ENCODE measurements at regions not wholly inside any gene's neighbourhood (a gene's known extent, or its start where the extent isn't known, plus 50 kb on each side); places are given as distances from the start of the nearest gene placed in this dataset.

- no peak for DNase-seq
Measured at GRCh38 chr1:82598812-82599211, 798.1 kb downstream of the ADGRL2 start.

GRCh38 chr1:82598337-82598736, 797.6 kb downstream of the ADGRL2 start:
- DNase-seq, result no peak

- no peak for DNase-seq
Measured at GRCh38 chr1:82597649-82598048, 796.9 kb downstream of the ADGRL2 start.

GRCh38 chr1:82597141-82597540, 796.4 kb downstream of the ADGRL2 start:
- no peak for DNase-seq

- DNase-seq, result no peak
Measured at GRCh38 chr1:82593561-82593960, 792.8 kb downstream of the ADGRL2 start.

GRCh38 chr1:82589588-82589987, 788.9 kb downstream of the ADGRL2 start:
- no peak for DNase-seq

GRCh38 chr1:82587371-82587770, 786.6 kb downstream of the ADGRL2 start:
- DNase-seq, result no peak

GRCh38 chr1:82586473-82586872, 785.7 kb downstream of the ADGRL2 start:
- no peak for DNase-seq

- DNase-seq, result no peak
Measured at GRCh38 chr1:82582347-82582746, 781.6 kb downstream of the ADGRL2 start.

- DNase-seq, result no peak
Measured at GRCh38 chr1:82578086-82578726, 777.5 kb downstream of the ADGRL2 start.

- no peak for DNase-seq
Measured at GRCh38 chr1:82567348-82567747, 766.6 kb downstream of the ADGRL2 start.

GRCh38 chr1:82565546-82565945, 764.8 kb downstream of the ADGRL2 start:
- DNase-seq, result no peak

- no peak for DNase-seq
Measured at GRCh38 chr1:82565146-82565545, 764.4 kb downstream of the ADGRL2 start.

- no peak for DNase-seq
Measured at GRCh38 chr1:82564333-82564732, 763.6 kb downstream of the ADGRL2 start.

GRCh38 chr1:82562448-82562847, 761.7 kb downstream of the ADGRL2 start:
- DNase-seq, result no peak

GRCh38 chr1:82560566-82560965, 759.8 kb downstream of the ADGRL2 start:
- DNase-seq, result no peak

GRCh38 chr1:82555501-82555900, 754.8 kb downstream of the ADGRL2 start:
- DNase-seq, result no peak

- no peak for DNase-seq
Measured at GRCh38 chr1:82549841-82550240, 749.1 kb downstream of the ADGRL2 start.

GRCh38 chr1:82542766-82543165, 742.0 kb downstream of the ADGRL2 start:
- no peak for DNase-seq

- no peak for DNase-seq
Measured at GRCh38 chr1:82542141-82542540, 741.4 kb downstream of the ADGRL2 start.

GRCh38 chr1:82540006-82540405, 739.3 kb downstream of the ADGRL2 start:
- no peak for DNase-seq

- DNase-seq, result no peak
Measured at GRCh38 chr1:82538876-82539275, 738.1 kb downstream of the ADGRL2 start.

- DNase-seq, result no peak
Measured at GRCh38 chr1:82534996-82535395, 734.3 kb downstream of the ADGRL2 start.

GRCh38 chr1:82525378-82525777, 724.6 kb downstream of the ADGRL2 start:
- DNase-seq, result no peak

GRCh38 chr1:82520611-82521010, 719.9 kb downstream of the ADGRL2 start:
- DNase-seq, result no peak

GRCh38 chr1:82517586-82517985, 716.9 kb downstream of the ADGRL2 start:
- no peak for DNase-seq
